ENCODE measurements at regions not wholly inside any gene's neighbourhood (a gene's known extent, or its start where the extent isn't known, plus 50 kb on each side); places are given as distances from the start of the nearest gene placed in this dataset.

DNA sequence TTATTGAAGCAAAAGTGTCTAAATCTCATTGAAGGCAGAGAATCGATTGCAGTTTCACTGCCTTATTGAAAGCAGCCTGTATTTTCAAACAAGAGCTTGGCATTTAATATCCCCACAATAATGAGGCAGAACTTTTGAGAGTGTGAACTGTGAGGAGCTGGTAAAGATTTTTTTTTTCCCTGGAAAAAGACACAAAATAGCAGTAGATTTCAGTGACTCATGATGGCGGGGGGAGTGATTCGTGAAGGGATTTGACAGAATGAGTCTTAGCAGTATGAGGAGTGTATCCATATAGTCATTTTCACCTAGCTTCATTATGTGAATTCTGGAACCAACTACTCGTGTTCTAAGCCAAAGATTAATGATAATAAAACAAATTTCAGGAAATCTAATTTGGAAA, 242.9 kb downstream of the ARL6IP6 start:
- DNase-seq = no peak

DNA sequence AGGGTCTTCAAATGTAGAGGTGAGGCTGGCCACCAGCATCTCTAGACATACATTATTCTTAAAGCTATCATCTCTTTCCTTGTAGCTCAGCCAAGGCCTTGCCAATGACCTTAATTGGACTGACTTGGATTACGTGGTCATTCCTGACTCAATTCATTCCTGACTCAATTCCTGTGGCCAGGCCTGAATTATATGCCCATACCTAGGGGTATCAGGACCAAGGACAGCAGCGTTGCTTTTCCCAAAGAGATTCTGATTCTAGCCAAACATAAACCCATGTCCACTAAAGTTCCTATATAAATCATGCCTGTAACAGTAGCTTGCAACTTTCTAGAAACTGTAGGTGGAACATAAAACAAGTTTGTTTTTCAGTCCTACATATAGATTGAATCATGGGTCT, 231.7 kb downstream of the ARL6IP6 start:
- no peak for DNase-seq

GRCh38 chr2:152944099-152944498, 225.7 kb downstream of the ARL6IP6 start:
- no peak for DNase-seq

DNA sequence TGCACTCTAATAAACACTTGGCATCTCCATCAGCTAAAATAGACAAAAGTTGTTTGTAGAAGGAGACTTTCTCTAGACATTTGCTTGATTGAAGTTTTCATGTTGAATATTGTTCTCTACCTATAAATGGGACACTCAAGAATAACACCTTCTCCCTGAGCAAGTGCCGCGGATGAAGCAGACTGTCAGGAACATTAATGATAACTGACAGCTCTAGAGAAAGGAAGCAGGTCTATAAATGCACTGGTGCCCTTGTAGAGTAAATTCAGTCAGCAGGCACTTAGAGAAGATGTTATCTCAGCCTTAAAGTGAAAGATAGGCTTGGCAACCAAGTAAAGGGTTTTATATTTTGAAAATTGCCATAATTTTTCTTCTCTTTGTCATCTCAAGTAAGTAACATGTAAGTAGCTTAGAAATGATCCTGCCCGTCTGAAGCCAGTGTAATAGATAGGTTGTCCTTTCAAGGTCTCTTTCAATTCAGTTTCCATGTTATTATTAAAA, 224.6 kb downstream of the ARL6IP6 start:
- no peak for DNase-seq

- no peak for DNase-seq
Observed at GRCh38 chr2:152930501-152930900, 212.1 kb downstream of the ARL6IP6 start.

DNA sequence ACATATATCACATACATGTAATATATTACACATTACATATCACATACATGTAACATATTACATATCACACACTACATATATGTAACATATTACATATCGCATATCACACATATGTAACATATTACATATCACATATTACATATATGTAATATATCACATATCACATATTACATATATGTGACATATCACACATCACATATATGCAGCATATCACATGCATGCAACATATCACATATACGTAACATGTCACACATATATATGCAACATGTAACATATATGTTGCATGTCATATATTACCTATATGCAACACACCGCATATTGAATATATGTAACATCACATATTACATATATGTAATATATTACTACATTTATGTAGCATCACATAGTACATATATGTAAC, 211.2 kb downstream of the ARL6IP6 start:
- DNase-seq = no peak

DNA sequence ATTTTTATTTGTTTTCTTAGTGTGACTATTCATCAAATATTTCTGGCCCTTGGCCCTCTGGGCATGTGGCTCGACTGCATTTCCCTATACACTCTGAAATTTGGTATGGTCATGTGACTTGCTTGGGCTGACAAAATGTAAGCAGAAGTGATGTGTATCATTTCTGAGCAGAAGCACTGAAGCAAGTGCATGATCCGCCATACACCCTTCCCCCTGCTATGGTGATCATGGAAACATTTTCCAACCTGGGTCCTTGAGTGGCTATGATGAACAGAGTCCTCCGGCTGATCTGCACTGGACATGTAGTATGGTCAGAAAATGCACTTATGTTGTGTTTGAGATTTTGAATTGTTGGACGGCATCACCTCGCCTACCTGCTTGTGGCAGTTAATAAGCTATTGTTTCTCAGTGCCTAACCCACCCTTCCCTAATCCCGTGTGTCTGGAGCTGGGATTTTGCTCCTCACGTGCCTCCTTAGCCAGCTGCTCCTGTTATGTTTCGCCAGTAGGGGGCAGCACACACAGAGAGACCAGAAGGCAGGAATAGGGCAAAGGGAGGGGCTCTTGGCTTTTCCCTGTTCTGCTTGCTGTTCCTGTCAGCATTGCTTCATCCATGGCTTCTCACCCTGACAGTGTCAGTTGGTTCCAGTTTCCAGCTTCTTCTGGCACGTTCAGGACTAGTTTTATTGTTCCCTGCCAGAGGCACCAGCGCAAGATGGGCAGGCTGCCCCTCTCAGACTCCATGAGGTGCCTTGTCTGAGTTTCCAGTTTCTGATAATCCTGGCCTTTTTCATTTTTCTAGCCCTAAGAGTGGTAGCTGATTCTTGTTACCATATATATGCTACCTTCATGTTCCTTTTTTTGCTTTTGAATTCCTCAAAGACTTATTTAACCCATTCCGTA, 207.4 kb downstream of the ARL6IP6 start:
- DNase-seq = peak in 1 of 2 donors; percentile 31

- DNase-seq = no peak
Observed at GRCh38 chr2:152924722-152925121, 206.3 kb downstream of the ARL6IP6 start.

- DNase-seq = no peak
Observed at GRCh38 chr2:152924219-152924618, 205.8 kb downstream of the ARL6IP6 start.

- no peak for DNase-seq
Observed at GRCh38 chr2:152920846-152921245, 202.4 kb downstream of the ARL6IP6 start.

GRCh38 chr2:152910970-152911369, 192.6 kb downstream of the ARL6IP6 start:
- no peak for DNase-seq

DNA sequence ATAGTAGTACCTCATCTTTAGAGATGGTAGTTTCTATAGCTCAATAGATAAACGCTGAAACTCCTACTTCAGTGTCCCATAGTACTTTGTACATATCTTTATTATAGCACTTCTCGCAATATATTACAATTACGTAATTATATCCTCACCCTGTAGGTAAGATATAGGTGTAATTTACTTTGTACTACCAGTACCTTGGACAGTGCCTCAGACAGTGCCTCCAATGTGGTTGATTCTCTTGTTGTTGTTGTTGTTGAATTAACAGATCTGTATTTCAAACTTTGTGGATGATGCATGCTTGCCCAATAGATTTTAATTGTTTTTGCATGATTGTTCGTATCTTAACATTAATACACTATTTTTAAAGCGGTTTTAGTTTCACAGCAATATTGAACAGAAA, 188.6 kb downstream of the ARL6IP6 start:
- DNase-seq = no peak

GRCh38 chr2:152894051-152894450, 175.6 kb downstream of the ARL6IP6 start:
- DNase-seq = no peak

GRCh38 chr2:152890736-152891135, 172.3 kb downstream of the ARL6IP6 start:
- peak in 1 of 2 donors; percentile 37 for DNase-seq

GRCh38 chr2:152883951-152884487, 165.6 kb downstream of the ARL6IP6 start:
- DNase-seq = no peak

DNA sequence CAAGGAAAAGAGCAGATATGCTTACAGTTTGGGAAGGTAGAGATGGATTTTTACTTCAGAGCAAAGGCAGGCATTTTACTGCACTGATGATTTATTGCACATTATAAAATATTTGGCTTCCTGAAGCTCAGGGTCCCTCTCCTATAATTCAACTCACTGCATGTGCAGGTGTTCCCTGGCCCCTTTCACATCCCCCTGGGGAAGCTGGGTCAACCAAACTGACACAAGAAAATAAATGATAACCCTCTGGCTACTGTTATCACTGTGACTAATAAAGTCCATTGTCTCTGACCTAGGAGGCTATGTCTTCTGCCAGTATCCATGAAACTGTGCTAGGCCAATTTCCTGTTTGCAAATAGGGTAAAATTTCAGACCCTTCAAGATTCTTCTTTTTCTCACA, 163.1 kb downstream of the ARL6IP6 start:
- no peak for DNase-seq

GRCh38 chr2:152879275-152879674, 160.9 kb downstream of the ARL6IP6 start:
- no peak for DNase-seq

DNA sequence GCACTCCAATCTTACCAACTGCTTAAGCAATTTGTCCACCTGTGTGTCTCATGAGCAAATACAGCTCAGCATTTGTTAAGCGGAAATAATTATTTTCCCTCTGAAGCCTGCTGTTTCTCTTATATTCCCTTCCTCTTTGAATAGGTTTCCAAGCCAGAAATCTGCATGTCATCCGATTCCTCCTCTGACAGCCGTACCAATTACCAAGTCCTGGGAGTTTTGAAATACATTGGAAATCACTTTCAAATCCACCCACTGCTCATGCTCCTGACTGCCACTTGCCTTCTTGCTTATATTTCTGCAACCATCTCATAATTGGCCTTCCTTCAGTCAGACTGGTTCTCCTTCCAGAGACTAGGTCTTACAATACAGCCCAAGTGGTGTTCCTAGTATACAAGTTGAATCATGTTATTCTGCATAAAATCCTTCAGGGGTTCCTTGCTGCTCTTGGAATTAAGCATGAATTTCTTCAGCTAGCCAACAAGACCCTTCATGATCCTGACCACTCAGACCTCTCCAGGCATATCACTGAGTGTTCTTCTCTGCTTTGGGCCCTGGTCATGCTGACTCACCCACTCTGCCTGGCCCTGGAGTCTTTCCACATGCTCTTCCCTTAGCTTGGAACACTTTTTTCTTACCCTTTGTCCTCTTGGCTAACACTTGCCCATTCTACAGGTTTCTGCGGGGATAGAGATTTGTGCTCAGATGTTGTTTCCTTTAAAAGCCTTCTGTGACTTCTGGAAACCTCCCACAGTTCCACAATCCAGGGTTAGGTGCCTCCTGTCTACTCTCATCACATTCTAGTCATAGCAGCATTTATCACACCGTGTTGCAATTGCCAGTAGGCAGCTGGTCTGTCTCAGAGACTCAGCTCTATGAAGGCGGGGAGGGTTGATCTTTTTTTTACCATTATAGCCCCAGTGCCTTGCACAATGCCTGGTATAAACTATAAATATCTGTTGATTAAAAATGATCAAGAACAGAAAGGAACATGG, 157.6 kb downstream of the ARL6IP6 start:
- peak in 1 of 2 donors; percentile 5 for DNase-seq

DNA sequence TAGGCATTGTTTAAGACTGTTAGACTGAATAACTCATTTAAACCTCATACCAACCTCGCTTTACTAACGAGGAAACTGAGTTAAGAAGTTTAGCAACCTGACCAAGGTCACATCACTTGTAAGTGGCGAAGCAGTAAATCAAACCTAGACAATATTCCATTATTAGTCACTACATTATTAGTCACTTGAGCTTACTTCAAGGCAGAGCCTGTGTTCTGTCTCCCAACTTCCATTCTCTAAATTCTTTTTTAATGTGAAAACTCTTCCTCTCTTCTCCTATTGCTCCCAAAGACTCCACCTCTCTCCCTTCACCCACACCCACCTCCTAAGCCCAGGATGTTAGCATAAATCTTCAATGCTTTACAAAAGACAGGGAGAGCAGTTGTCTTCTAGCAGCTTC, 156.5 kb downstream of the ARL6IP6 start:
- DNase-seq = no peak

DNA sequence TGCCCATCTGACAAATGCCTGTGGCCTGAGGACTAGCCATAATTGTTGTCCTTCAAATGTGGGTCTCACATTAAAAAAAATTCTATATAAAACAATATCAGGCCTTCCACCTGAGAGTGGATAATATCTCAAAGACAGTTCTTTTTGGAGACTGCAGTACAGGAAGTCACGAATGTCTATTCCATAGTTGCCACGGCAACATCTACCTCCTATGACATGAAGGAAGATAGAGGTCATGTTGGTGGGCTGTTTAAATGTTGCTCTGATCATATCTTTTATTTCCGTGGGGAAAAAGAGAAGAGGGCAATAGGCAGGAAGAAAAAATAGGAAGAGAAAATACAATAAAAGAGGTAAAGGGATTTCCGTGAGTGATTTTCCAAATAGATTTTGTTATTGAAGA, 151.8 kb downstream of the ARL6IP6 start:
- no peak for DNase-seq

DNA sequence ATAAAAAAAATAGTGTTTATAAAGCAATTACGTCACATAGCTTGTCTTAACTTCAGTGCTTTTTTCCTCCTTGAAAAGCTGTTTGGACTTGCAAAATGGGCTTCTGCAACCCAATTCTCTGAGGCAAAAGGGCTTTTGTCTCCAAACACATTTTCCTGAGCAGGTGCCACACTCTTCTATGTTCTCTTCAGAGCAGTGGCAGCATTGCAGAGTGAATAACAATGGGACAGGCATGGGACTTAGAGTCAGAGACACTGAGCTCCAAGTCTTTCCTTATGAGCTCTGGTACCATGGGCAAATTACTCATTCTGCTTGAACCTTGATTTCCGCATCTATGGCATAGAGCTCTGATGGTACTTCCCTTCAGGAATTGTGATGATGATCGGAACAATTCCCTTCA, 149.0 kb downstream of the ARL6IP6 start:
- no peak for DNase-seq

DNA sequence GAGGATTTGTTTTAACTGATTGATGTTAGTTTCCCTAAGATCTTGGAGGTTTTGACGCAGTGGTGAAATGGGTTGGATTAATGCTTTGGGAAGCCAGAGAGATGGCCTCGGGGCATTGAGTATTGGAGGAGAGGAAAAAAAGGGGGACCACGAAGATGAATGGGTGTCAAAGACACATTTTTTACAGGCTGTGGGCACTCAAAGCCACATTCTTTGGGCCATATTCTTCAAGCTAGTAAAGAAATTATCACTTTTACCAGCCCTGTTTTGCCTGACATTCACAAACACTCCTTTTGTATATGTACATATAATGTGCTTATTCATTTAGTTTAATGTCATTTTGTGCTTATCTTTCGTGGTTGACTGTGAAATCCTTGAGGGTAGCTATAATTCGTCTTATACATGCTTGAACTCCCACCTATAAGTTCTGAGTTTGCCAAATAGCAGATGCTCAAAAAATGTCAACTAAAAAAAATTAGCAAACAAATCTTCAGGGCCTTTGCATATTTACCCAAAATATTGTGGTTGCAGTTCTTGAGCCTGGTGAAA, 146.3 kb downstream of the ARL6IP6 start:
- DNase-seq = no peak

- DNase-seq = no peak
Observed at GRCh38 chr2:152863826-152864225, 145.4 kb downstream of the ARL6IP6 start.
